ENCODE measurements at regions not wholly inside any gene's neighbourhood (a gene's known extent, or its start where the extent isn't known, plus 50 kb on each side); places are given as distances from the start of the nearest gene placed in this dataset.

- TF ChIP-seq CTCF (IDR thresholded peaks at IDR 0.05) (no peak), YY1 (IDR thresholded peaks at IDR 0.05; ENCODE audit: low read depth) (no peak), IRF3 (IDR thresholded peaks at IDR 0.05; ENCODE audit: low read depth, low read length) (no peak), ZBTB33 (IDR thresholded peaks at IDR 0.05; ENCODE audit: borderline replicate concordance, low read depth) (no peak), POLR2AphosphoS5 (IDR thresholded peaks at IDR 0.05; ENCODE audit: low read depth, low read length) (no peak), TAF1 (IDR thresholded peaks at IDR 0.05; ENCODE audit: borderline replicate concordance, low read depth, low read length) (no peak), SMC3 (IDR thresholded peaks at IDR 0.05; ENCODE audit: low read depth, low read length) (no peak), EP300 (IDR thresholded peaks at IDR 0.05; ENCODE audit: borderline replicate concordance in 1 of 2, low read depth in 1 of 2, low read length in 1 of 2) (no peak), MXI1 (IDR thresholded peaks at IDR 0.05; ENCODE audit: low read depth, low read length) (no peak), NRF1 (IDR thresholded peaks at IDR 0.05; ENCODE audit: low read depth, low read length) (no peak), NFIC (IDR thresholded peaks at IDR 0.05; ENCODE audit: borderline replicate concordance) (no peak), MAX (IDR thresholded peaks at IDR 0.05; ENCODE audit: low read depth) (no peak), REST (IDR thresholded peaks at IDR 0.05; ENCODE audit: low read depth, low read length) (no peak)
Measured at GRCh38 chr10:29865700-29866355, 193.6 kb downstream of the JCAD start.

Measured in SK-N-SH (cell line).